ENCODE measurements at regions not wholly inside any gene's neighbourhood (a gene's known extent, or its start where the extent isn't known, plus 50 kb on each side); places are given as distances from the start of the nearest gene placed in this dataset.

GRCh38 chr9:90969021-90969675, 167.5 kb downstream of the SYK start:
- TF ChIP-seq CTCF (IDR thresholded peaks at IDR 0.05) (no peak), POLR2AphosphoS5 (IDR thresholded peaks at IDR 0.05) (no peak), POLR2A (IDR thresholded peaks at IDR 0.05) (no peak)

All from breast epithelium (tissue), 3 donors.